Tongue (tissue), 1 donor: ENCODE measurements at regions not wholly inside any gene's neighbourhood (a gene's known extent, or its start where the extent isn't known, plus 50 kb on each side); places are given as distances from the start of the nearest gene placed in this dataset.
"Not testable (repeated sequence)": the region's sequence is repeated elsewhere in the genome, so short reads cannot be mapped to it uniquely, and the experiment has no call there.

ENCODE experiments used
- DNase-seq: peaks from one replicate; pipeline ENCODE4 v3.0.0-alpha.2; 2015

- DNase-seq, result no peak
Observed at GRCh38 chr10:83987216-83987615, 152.1 kb upstream of the GHITM start.

DNA sequence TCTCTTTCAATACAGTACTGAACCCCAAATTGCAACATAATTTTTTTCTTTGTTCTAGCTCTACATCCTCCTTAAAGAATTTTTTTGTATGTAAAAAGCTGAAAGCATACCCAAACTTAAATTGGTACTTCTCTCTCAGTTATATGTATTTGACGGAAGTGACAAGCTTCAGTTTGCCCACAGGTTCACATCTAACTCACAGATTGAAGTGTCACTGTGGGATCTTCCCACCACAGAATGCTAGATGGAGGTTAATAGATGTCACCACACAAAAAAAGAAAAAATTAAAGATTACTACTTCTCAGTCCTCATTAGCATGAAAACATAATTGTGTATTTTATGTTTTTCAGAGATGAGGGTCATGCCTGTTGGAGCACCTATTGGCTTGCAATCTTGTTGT, 150.9 kb upstream of the GHITM start:
- no peak for DNase-seq

GRCh38 chr10:83990126-83990525, 149.2 kb upstream of the GHITM start:
- no peak for DNase-seq

DNA sequence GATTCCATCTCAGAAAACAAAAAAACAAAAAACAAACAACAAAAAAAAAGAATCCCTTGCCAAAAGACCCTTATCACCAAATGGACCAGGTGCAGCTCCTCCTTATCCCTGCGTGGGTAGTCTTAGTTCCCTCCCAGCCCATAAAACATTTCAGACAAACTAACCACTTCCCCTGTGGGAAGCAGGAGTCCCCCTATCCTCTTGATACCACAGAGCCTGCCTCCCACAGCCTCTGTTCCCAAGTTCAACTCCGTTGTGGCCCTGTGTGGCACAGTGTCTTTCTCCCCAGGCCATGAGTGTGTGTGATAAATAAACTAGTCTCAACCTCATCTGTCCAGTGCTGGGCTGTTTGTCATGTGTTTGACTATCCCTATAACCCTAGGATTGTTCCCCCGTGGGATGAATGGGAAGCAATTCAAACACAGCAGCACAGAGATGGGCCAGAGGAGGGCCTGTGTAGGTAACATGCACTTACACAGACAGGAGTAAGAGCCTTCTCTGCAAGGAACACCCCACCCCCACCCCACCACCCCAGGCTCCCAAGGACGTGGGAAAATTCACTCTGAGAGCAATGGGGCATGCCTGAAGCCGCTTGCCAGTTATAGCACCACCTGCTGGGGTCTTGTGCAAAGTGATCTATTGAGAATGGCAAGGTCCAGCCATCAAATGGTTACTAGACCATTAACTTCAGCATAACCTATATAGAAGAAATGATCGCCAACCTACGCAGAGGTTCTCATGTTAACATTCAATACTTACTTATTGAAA, 147.1 kb upstream of the GHITM start:
- DNase-seq, result no peak

- no peak for DNase-seq
Observed at GRCh38 chr10:83994325-83994724, 145.0 kb upstream of the GHITM start.

- peak; percentile 10 for DNase-seq
Observed at GRCh38 chr10:83995738-83996331, 143.5 kb upstream of the GHITM start.

- DNase-seq, result no peak
Observed at GRCh38 chr10:84004221-84004620, 135.1 kb upstream of the GHITM start.

- DNase-seq, result no peak
Observed at GRCh38 chr10:84005403-84005802, 133.9 kb upstream of the GHITM start.

DNA sequence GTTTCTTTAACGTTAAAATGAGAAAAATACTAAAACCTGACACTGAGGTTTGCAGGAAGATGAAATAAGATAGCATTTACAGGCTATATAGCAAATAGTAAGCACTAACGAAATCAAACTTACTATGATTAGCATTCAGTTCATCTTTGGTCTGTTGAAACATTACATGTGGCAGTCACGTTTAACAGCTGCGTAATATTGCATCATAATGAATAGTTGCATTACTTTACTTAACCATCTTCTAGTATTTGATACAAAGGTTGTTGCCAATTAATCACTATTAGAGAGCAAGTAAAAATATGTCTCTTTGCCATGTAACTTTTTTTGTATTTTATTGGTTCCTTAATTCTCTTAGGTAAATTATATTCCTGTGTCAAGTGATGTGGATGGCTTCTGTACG, 131.8 kb upstream of the GHITM start:
- DNase-seq, result no peak

- no peak for DNase-seq
Observed at GRCh38 chr10:84008878-84009277, 130.4 kb upstream of the GHITM start.

- no peak for DNase-seq
Observed at GRCh38 chr10:84012431-84012830, 126.9 kb upstream of the GHITM start.

DNA sequence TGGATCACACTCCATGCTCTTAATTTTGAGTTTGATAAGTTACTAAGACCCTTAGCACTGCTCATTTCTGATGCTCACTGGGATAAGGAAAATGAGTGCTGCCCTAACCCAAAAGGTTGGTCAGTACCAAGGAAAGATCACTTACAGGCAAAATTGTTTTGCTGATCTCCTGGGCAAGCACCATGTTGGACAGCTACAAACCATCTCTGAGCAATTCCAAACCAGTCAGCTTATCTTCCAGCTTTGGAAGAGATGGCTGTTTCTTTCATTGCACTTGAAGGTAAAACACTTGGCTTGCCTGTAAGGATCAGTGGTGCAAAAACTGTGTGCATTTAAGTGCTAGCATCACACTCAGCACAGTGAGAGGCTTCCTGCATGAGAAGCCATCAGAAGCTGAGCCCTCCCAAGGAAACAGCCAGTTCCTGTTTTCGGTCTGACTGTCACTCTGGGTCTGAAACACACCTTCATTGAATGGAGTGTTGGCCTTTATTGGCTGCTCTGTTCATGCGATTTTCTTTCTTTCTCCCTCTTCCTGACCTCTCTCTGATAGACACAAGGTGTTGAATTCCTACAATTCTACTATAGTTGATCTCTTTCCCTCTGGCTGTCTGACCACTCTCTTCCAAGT, 126.4 kb upstream of the GHITM start:
- no peak for DNase-seq

- no peak for DNase-seq
Observed at GRCh38 chr10:84015877-84016595, 123.3 kb upstream of the GHITM start.

- no peak for DNase-seq
Observed at GRCh38 chr10:84018826-84019225, 120.5 kb upstream of the GHITM start.

GRCh38 chr10:84019854-84020458, 119.4 kb upstream of the GHITM start:
- not testable (repeated sequence) for DNase-seq

- peak; percentile 10 for DNase-seq
Observed at GRCh38 chr10:84026821-84027257, 112.5 kb upstream of the GHITM start.

- no peak for DNase-seq
Observed at GRCh38 chr10:84029840-84030239, 109.5 kb upstream of the GHITM start.

DNA sequence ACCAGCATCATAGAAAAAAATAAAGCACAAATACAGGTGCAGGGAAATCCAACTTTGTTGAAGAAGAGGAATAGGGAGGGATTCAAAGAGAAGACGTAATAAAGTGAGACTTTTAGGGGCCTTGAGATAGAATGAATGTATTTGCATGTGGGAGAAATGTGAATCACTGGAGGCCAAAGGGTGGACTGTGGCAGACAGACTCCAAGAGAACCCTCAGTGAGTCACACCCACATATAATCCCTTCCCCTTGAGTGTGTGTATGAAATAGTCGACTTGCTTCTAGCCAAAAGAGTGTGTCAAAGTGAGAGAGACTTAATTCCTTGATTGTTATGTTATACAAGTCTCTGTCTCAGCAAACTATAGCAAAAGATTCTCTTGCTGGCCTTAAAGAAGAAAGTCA, 101.3 kb upstream of the GHITM start:
- no peak for DNase-seq

DNA sequence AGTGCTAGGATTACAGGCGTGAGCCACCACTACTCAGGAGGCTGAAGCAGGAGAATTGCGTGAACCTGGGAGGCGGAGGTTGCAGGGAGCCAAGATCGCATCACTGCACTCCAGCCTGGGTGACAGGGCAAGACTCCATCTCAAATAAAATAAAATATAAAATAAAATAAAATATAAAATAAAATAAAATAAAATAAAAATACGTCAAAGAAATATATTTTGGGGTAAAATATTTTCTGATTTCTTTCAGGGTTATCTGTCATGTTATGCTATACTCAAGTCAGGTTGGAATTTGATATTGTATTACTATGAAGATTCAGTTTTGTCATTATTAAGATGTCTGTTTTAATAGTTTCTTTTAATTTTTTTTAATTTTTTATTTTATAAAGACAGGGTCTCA, 99.4 kb upstream of the GHITM start:
- DNase-seq, result no peak

DNA sequence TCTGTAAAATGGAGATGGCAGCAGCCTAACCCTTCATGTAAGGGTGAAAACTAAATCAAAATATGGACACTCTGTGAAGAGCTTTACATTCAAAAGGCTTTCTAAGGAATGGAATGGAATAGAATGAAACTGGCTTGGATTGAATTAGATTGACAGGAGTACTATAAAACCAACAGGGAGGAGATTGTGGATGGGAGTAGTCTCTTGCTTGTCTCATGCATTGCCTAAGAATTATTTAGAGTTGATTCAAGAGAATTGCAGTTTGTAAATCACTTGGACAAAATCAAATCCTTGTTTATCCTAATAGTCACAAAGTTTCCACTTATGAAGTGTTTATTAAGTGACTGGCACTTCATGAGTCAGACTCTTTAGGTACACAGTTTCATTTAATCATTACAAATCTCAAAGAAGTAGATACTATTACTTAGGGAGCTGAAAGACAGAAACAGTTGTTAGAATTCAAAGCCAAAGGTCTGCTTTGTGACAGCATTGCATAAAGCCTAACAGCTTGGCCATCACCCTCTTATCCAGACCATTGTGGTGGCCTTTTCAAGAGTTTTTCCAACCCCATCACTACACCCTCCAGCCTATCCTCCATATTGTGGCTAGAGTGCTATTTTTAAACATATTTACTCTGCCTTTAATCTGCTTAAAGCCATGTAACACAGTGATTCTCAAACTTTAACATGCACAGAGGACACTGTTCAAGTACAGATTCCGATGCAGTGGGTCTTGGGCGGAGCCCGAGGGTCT, 91.9 kb upstream of the GHITM start:
- DNase-seq, result no peak

GRCh38 chr10:84049645-84050011, 89.7 kb upstream of the GHITM start:
- no peak for DNase-seq

DNA sequence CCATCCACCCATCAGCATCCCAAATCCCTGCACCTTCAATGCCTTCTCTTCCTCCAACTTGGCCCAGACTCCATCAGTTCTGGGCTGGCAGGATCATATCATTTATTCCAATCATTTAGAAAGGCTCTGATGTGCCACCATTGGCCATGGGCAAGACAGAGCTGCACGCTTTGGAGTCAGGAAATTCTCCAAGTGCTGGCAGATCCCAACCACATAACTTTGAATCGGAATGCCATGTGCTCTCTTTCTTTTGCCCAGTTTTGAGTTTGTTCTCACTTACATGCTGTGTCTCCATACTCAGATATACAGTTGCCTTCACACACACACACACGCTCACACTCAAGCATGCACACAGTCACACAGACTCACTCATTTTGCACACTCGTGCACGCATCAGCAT, 85.7 kb upstream of the GHITM start:
- DNase-seq, result no peak
